HK-2 (cell line): ENCODE measurements at regions not wholly inside any gene's neighbourhood (a gene's known extent, or its start where the extent isn't known, plus 50 kb on each side); places are given as distances from the start of the nearest gene placed in this dataset.

Experiments used
- DNase-seq: peaks from one replicate; pipeline ENCODE4 v3.0.0-alpha.2; 2018; ENCODE audit not compliant: unreplicated experiment

DNA sequence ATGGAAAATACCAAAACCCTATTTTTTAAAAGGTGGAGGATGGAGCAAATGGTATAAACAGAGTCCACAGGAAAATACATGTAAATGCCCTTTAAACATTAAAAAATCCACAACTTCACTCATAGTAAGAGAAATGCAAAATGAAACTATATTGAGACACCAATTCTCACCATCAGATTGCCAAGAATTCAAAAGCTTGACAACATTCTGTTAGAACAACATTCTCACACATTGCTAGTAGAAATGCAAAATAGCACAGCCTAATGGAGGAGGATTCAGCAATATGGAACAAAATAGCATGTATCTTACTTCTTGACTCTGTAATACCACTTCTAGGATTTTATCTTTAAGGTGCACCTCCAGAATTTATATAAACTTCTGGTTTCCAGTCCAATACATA is 351.8 kb downstream of the NXPE2 start:
- no peak for DNase-seq

DNA sequence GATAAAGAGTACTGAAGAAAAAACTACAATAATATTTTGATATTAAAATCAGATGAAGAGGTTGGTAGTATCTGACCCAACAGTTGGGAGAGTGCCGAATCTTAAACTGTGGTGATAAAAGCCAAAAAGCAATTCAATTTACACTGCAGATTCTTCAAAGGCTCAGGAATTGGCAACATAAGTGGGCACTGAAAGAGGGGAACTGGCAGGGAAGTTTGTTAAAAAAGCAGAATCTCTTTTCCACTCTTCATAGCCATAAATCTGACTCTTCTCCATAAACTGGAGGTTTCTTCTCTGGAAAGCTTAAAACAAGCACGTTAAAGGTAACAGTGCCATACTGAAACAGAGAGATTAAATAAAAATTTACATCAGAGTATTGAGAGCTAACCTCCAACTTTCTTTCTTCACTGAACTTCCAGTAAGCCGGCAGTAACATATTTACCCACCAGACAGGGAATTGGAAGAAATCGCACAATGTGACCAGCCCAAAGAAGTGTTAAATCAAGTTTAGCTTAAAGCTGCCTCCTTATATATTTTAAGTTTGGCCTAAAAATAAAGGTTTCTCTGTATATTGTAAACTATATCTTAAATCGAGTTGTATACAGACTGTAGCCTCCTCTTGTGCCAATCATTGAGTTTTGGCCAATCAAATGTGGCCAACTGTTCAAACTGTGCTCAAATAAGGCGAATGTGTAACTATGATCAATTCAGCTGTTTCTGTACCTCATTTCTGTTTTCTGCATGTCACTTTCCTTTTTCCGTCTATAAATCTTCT is 358.3 kb downstream of the NXPE2 start:
- DNase-seq, result no peak

DNA sequence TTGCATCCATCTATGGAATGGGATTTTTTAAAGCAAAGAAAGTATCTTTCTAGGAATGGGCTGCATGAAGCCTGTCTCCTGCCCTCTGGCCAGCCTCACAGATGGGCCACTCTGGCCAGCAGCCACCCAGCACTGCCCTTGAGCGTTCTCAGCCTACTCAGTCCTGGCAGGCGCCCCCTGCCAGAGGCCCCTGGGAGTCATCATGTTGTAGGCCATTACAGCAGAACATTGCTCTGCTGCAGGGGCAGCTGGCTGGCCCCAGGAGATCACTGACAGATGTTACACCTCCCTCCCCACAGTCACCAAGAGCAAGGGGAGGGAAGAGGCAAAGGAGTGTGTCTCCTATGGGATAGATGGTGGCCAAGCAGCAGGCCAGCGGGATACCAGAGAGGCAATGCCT is 363.7 kb downstream of the NXPE2 start:
- no peak for DNase-seq

DNA sequence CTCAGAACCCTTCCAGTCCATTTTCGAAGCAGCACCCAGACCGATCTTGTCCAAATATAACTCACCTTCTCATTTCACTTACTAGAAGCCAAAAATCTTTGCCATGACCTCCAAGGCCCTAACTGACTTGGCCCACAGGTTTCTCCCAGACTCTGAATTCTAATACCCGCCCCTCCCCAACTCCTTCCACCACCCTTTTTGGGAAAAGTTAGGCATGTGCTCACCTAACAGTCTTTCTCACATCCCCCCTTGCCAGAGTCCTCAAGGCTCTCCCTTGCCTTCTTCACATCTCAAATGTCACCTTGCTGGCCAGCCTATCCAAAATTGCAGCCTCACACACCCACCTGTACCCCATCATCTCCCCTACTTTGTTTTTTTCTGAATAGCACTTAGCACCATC is 369.3 kb downstream of the NXPE2 start:
- DNase-seq, result no peak

DNA sequence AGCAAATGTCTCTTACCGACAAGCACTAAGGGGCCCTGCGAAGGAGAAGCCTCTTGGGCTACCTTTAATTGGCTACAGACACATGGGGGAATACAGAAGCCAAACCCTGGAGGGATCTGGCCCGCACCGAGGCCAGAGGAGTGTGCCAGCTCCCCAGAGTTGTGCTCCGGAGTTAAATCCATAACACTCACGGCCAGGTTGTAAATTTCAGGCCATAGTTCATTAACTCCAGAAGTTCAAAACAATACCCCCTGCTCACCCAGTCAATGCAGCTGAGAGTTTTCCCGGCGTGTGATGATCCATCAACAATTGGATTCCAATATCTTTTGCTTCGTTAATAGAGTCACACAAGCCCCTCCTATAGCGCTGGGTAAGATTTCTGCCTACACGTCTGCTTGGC is 371.5 kb downstream of the NXPE2 start:
- no peak for DNase-seq

DNA sequence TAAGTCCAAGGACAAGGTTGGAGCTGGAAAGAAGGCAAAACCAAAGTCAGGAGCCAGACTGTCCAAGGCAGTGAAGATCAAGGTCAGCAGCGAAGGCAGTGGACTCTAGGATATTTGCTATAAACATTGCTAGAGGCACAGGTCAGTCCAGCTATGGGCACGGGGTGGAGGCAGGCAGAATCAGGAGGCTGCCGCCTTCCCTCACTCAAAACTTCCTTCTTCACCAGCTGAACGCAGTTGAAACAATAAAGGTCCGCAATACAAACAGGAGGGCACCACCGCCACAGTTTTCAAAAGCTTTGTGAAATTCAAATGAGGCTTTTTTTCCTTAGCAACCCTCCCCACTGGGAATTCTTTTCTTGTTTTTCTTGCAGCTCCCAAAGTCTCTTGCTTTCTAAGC is 372.4 kb downstream of the NXPE2 start:
- no peak for DNase-seq

DNA sequence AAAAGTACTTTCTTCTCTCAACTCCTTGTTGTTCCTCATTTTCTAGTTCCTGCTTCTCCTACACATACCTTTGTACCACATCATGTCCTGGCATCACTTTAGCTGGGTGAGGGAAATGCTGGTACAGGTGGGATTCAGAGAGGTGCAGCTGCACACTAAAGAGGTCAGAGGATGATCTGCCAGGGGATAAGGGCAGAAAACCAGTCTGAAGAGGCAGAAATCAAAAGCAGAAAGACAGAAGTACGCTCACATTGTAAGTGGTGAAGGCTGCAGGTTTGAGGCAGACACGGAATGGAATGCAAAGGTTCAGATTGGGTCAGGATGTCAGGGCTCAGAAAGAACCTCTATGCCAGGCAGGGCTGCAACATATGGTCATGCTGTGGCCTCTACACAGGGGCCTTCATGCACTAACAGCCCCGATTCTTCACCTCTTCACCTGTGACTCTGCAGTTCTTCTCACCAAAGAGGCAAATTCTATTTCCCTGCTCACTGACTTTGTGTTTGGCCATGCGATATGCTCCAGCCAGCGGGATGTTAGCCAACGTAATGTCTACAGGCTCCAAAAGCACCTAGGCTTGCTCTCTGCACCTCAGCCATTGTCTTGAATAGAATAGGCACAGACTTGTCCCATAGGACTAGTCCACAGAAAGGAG is 373.7 kb downstream of the NXPE2 start:
- DNase-seq, result no peak

DNA sequence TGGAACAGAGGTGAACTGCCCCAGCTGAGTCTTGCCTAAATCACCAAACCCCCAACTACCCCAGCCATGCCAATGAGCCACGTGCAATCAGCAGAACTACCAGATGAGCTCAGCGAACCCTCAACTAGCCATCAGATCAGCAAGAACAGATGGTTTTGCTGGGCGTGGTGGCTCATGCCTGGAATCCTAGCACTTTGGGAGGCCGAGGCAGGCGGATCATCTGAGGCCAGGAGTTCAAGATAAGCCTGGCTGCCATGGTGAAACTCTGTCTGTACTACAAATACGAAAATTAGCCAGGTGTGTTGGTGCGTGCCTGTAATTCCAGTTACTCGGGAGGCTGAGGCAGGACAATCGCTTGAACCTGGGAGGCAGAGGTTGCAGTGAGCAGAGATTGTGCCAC is 374.3 kb downstream of the NXPE2 start:
- no peak for DNase-seq

DNA sequence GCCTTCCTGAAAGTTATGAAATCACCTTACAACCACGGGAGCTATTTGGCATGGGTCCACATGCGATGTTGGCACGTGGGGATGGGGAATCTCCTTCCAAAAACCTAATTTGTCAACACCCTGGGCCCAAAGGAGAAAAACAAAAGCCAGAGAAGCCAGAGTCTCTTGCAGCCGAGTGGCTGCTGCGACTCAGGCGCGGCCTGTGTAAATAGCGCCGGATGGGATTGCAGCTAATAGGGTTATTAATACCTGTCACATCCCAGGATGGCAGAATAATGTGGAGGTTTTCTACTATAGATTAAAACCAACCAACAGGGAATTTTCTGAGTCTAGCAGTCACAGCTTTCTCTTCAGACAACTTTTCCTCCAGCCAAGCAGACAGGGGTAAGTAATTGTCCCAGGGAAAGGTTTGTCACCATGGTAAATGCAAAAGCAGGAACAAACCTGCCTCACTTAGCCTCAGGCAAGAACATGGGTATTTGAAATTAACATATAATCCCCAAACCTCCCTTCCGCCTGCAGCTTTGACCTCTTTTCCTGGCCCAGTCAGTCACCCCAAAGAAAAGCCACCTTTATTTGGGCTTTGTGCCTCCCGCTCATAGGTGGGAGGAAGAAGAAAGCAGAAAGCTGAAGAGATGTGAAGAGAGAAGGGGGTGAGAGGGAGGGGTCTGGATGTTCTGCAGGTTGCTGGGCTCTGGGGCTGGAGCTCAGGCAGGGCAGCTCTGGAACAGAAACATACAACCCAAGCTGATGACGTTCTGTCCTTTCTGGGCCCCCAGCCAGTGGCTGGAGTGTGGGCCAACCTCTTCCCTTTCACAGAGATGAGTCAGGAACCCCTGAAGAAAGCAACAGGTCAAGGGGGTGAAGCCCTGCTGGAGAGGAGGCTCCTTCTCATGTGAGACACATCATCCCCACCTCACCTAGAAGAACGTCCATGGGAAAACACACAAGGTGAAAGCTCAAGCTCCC is 376.5 kb downstream of the NXPE2 start:
- DNase-seq, result no peak

DNA sequence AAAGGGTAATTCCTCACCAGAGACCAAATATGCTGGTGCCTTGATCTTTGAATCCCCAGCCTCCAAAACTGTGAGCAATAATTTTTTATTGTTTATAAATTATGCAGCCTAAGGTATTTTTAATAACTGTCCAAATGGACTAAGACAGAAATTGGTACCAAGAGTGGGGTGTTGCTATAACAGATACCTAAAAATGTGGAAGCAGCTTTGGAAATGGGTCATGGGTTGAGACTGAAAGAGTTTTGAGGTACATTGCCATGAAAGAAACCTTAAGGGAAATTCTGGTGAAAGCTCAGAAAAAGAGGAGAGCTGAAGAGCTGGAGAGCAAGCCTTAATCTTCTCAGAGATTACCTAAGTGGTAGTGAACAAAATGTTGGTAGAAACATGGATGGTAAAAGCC is 378.2 kb downstream of the NXPE2 start:
- DNase-seq, result no peak

DNA sequence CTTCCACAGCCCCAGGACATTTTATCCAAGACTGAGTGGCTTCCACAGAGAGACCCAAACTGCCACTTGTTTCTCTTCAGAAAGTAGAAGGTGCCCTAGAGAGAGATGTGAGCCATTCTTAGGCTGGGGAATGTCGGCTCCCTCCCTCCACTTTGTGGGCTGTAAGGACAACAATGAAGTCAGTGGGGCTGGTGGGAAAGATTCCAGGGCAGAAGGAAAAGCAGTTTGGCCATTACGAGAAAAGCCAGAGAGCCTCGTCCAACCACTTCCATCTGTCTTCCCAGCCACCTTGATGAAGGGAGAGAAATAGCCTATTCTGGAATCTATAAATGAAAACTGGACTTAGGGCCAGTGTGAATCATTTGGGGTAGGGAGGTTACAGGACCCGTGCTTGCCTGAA is 382.5 kb downstream of the NXPE2 start:
- DNase-seq, result no peak

DNA sequence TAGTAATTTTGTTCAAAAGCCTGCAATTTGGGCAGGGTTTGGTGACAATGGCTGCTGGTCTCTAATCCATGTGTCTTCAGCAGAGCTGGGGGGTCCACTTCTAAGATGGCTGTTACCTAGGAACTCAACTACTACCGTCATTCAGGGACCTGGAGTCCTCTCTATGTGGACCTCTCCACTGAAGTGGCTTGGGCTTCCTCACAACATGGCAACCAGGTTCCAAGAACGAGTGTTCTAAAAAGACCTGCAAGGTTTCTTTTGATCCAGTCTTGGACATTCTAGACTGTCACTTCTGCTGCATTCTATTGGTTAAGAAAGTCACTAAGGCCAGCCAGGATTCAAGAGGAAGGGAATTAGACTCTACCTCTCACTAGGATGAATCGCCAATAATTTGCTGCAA is 387.0 kb downstream of the NXPE2 start:
- no peak for DNase-seq

DNA sequence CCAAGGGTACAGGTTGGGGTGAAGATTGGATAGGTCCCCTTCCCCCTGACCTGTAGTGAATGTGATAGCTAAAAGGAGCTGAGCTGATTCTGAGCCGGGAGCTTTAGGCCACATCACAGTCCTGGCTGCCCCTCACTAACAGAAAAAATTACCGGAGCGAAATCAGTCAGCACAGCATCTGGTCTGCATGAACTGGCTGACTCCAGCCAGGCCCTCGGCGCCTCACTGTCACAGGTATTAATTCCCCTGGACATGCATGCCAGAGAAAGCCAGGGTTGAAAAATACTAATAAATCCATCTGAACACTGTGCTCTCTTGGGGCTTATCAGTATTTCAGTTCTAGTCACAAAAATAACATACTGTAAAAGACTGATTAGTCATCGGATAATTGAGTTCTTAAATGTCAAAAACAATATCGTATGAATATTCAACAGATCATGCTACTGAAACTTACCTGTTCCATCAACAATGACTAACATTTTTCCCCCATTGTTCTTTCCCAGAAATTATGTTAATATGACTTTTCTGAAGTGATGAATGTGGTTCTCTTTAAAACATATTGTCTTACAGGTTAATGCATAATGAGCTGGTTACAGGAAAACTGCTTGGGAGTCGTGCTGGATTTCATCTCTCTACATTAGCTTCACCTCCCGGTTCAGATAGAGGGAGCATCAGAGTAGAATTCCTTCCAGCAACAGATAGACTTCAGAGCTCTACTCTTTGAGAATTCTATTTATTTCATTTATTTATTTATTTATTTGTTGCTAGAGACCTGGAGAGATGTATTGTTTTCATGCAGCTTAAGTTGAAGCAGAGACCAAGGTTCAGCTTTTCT is 387.7 kb downstream of the NXPE2 start:
- no peak for DNase-seq

DNA sequence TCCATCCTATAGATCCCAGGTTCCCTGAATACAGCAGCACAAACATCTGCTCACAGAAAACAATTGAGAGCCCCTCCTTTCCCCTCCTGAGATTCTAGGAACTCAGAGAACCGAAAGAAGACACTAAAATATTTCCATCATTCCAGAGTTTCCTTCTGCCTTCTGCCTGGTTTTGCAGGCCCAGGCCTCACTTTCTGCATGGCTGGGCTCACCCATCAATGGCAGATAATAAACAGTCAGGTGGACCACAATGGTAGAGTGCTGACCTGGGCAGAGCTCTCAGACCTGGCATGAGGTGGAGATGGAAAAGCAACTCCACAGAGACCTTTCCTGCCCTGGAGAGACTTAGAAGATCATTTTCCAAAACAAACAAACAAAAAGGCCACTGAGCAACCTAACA is 389.1 kb downstream of the NXPE2 start:
- DNase-seq, result no peak

DNA sequence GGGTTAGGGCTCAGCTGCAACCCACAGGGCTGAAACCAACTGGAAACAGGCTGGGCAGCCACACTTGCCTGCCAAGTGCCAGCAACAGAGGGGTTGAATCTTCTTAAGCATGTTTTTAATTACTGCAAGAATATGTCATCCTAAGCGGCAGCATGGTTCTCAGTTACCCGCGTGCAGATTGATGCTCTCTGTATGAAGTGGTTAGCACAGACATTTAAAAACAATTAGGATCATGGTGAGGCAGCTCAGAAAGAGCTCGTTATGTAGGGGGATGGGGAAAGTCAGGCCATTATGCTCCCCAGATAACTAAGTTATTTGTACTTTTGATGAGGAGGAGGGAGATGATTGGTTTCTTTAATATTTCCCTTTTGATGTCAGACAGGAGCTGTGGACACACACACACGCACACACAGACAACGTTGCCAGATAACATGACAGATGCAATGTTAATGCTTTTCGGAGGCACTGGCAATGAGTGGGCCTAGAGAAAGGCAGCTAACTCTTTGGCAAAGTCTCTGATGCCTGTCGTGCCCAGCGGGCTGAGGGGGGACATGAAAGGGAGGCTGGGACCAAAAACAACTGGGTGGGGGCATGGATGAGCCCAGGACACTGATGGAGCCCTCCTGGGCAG is 389.7 kb downstream of the NXPE2 start:
- DNase-seq, result no peak

DNA sequence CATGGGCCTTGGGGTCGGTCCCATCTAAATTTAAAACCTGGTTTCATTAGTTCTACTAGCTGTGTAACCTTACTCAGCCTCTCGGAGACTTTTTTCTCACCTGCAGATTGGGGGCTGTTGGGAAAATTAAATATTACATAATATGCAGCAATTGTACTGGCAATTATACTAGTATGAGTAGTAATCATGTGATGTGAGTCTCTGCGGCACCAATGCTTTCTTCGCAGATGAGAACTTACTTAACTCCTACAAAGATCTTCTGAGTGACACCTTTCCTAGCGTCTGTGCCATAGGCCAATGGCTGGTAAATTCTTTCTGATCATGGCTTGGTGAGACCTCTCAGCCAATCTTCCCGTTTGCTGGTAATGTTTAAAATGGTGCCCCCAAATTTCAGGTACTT is 391.3 kb downstream of the NXPE2 start:
- no peak for DNase-seq

DNA sequence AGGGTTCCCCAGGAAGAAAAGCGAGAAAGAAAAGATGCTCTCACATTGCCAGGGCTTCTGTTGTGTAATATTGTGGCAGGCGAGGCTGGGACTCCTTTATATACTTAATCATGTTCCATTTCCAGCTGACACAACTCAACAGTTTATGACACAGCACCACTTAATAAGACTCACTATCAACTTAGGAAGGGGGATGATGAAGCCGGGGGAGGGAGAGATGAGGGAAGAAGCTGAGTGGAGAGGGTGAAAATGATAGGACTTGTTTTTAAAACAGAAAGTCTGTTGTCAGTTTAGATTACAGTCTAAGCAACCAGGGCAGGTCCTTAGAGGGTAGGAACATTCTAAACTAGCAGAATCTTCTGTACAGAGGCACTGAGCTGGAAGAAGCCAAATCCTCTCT is 397.0 kb downstream of the NXPE2 start:
- DNase-seq, result no peak

DNA sequence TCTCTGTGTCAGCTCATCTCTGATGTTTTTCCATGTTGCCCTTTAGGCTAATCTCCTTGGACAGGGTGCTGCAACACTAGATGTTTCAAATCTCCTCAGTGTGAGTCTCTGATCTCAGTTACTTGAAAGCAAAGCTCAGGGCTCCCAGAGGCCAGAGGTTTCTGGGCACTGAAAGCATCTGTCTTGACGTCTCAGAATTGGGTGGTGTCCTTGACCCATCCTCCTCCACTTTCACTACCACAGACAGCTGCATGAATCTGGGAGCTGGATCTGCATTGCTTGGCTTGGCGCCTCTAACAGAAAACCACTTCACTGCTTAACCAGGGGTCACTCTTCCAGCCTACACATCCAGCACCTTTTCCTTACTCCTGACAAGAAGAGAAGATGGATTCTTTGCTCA is 399.4 kb downstream of the NXPE2 start:
- DNase-seq, result no peak

DNA sequence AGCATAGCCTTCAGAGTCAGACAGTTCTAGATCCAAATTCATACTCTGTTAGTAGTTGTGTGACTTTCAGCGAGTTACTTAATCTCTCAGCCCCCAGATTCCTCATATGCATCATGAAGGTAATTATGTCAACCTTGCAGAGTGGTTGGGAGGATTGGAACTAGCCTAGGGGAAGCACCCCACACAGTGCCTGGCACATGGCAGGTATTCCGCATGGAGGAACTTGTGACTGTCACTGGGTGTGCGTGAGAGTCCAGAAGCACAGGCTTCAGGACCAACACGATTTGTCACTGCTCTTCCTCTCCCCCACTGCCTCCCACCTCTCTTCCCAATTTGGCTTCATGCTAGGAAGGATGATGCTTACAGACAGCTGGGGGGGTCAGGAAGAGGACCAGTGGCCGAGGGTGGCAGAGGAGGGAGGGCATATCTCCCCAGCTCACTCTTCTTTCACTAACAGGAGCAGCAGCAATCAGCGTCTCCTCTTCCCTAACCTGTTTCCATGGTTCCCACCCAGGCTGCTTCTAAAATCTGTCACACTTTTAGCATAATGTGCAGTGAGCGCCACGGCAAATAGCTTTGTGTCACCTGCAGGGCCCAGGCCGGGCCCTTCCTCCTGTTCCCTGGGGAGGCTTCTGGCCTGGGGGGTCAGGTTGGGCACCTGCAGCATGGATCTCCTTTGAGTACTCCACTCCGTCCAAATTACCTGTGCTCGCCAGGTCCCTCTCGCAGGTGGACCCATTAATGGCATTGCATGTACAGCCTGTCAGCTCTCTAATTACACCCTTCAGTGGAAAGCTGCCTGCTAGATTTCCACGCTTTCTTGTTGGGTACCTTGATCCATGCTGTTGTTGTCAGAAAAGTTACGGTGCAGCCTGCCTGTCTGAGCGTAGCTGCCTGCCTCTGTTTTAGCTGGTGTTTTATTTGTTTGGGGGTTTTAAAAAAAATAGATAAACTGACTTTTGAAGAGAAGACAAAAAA is 400.4 kb downstream of the NXPE2 start:
- DNase-seq, result no peak
